ENCODE measurements at regions not wholly inside any gene's neighbourhood (a gene's known extent, or its start where the extent isn't known, plus 50 kb on each side); places are given as distances from the start of the nearest gene placed in this dataset.

- TF ChIP-seq SUZ12 (IDR thresholded peaks at IDR 0.05) (no peak), BHLHE40 (IDR thresholded peaks at IDR 0.05; ENCODE audit: borderline replicate concordance) (no peak), ELF4 (IDR thresholded peaks at IDR 0.05) (no peak), L3MBTL2 (conservative IDR thresholded peaks at IDR 0.05) (no peak), TARDBP (IDR thresholded peaks at IDR 0.05) (no peak), FOXA1 (IDR thresholded peaks at IDR 0.05) (no peak)
- TF ChIP-seq, protein P1, sequence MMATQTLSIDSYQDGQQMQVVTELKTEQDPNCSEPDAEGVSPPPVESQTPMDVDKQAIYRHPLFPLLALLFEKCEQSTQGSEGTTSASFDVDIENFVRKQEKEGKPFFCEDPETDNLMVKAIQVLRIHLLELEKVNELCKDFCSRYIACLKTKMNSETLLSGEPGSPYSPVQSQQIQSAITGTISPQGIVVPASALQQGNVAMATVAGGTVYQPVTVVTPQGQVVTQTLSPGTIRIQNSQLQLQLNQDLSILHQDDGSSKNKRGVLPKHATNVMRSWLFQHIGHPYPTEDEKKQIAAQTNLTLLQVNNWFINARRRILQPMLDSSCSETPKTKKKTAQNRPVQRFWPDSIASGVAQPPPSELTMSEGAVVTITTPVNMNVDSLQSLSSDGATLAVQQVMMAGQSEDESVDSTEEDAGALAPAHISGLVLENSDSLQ (IDR thresholded peaks at IDR 0.05), result no peak
Observed at GRCh38 chr20:48194583-48194982, 409.3 kb upstream of the SULF2 start.

Measured in HEK293T (cell line).